Upper lobe of left lung (tissue), 4 donors: ENCODE measurements at regions not wholly inside any gene's neighbourhood (a gene's known extent, or its start where the extent isn't known, plus 50 kb on each side); places are given as distances from the start of the nearest gene placed in this dataset.

Experiments
- POLR2A ChIP-seq, 4 donors: fragments of 450-650 bp; IDR thresholded peaks; one replicate each; pipeline ENCODE4 v1.5.1; 2016 to 2017; ENCODE audit warnings: antibody characterized with exemption in 4 of 4, mild to moderate bottlenecking in 2 of 4
- POLR2AphosphoS5 ChIP-seq, 2 donors: sonication (generic); formaldehyde crosslinking; IDR thresholded peaks; one replicate each; pipeline ENCODE4 v1.5.1; 2017; ENCODE audit warnings: antibody characterized with exemption in 2 of 2
- TF ChIP-seq, protein P1 (sequence below), 6 experiments: fragments of 450-650 bp in 4 of 6; fragments of 200-600 bp in 2 of 6; sonication (generic) in 2 of 6; IDR thresholded peaks; one replicate each; pipeline ENCODE4 v1.5.1; 2016 to 2019; ENCODE audit warnings: antibody characterized with exemption in 6 of 6

DNA sequence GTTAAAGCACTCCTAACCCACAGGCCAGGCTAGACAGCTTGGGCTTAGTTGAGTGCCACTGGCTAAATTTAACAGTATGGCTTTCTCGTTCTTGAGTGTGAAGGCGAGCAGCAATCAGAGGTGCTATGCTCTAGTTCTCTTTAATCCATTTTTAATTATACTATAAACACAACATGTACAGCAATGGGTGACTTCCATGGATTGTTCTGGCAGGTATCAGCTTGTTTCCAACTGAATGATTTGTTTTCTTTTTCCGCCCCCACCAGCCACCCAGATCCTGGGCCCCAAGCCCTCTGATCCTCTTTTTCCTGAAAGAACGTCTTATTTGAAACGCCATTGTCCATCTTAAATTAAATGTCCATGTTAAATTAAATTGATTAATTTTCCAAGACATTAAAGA lies 244.8 kb downstream of the IKZF2 start:
- TF ChIP-seq, protein P1, sequence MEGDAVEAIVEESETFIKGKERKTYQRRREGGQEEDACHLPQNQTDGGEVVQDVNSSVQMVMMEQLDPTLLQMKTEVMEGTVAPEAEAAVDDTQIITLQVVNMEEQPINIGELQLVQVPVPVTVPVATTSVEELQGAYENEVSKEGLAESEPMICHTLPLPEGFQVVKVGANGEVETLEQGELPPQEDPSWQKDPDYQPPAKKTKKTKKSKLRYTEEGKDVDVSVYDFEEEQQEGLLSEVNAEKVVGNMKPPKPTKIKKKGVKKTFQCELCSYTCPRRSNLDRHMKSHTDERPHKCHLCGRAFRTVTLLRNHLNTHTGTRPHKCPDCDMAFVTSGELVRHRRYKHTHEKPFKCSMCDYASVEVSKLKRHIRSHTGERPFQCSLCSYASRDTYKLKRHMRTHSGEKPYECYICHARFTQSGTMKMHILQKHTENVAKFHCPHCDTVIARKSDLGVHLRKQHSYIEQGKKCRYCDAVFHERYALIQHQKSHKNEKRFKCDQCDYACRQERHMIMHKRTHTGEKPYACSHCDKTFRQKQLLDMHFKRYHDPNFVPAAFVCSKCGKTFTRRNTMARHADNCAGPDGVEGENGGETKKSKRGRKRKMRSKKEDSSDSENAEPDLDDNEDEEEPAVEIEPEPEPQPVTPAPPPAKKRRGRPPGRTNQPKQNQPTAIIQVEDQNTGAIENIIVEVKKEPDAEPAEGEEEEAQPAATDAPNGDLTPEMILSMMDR (IDR thresholded peaks at IDR 0.05) = no peak
- TF ChIP-seq POLR2AphosphoS5 (IDR thresholded peaks at IDR 0.05) (no peak), POLR2A (IDR thresholded peaks at IDR 0.05) (no peak)
